HepG2 (cell line): ENCODE measurements at regions not wholly inside any gene's neighbourhood (a gene's known extent, or its start where the extent isn't known, plus 50 kb on each side); places are given as distances from the start of the nearest gene placed in this dataset.
A peak's percentile ranks its signal among the peaks of the same experiment; 100 is the strongest.

Experiments used
- ATAC-seq: fragments of 200-7000 bp; cut with Tn5 transposase; 3 replicates; pipeline ENCODE4 v1.9.1; 2020; ENCODE audit warnings: mild to moderate bottlenecking, moderate library complexity
- BruUV-seq: library from RNA; stranded (reverse); fragments of 400-500 nt; replicated peaks from 2 replicates; lab custom pipeline; 2021; lab: Mats Ljungman, UMichigan
- CTCF ChIA-PET: fragments of 300-600 bp; formaldehyde crosslinking; extraction: SDS; loops from one replicate; lab custom pipeline; 2021; ENCODE audit warnings: low total read pairs, inconsistent platforms, low intra/inter-chr PET ratio; lab: Yijun Ruan, JAX
- POLR2A ChIA-PET: fragments of 350-600 bp; sonication (Branson Sonifier 250); formaldehyde crosslinking; loops from one replicate; lab custom pipeline; 2020; ENCODE audit warnings: antibody characterized with exemption, inconsistent platforms; lab: Yijun Ruan, JAX
- DNase-seq: peaks from one replicate; pipeline ENCODE4 v3.0.0-alpha.2; 2015; ENCODE audit warnings: low spot score
- FAIRE-seq: peaks from 3 replicates; lab custom pipeline; 2011; peaks lifted over from hg19 to GRCh38; lab: Jason Lieb, UNC
- H2AFZ ChIP-seq: one replicate; pipeline ENCODE4 v1.6.1; 2011; ENCODE audit warnings: low read length, inconsistent platforms
- H3K27ac ChIP-seq: fragments of 300-600 bp; 3 replicates; pipeline ENCODE4 v1.8.0; 2011; ENCODE audit warnings: mixed run types, mild to moderate bottlenecking, mixed read lengths, low read length, inconsistent platforms; ENCODE audit not compliant: insufficient read depth; ENCODE audit errors: extremely low read length
- H3K27me3 ChIP-seq, 2 experiments: fragments of 200-600 bp in 1 of 2; 2 replicates in 1 of 2; 3 replicates in 1 of 2; pipeline versions ENCODE4 v1.6.0 to v1.8.0; 2011; ENCODE audit warnings: low read length in 2 of 2, mild to moderate bottlenecking in 2 of 2, moderate library complexity in 2 of 2, inconsistent platforms in 1 of 2; ENCODE audit not compliant: insufficient read depth in 2 of 2, control insufficient read depth in 1 of 2
- H3K36me3 ChIP-seq, 2 experiments: fragments of 200-600 bp in 1 of 2; replicated peaks in 1 of 2; 2 replicates in 1 of 2; 3 replicates in 1 of 2; pipeline versions ENCODE4 v1.5.1 to v1.8.0; 2011; ENCODE audit warnings: low read length in 2 of 2, inconsistent platforms in 1 of 2; ENCODE audit not compliant: insufficient read depth in 2 of 2, control insufficient read depth in 1 of 2
- H3K4me1 ChIP-seq: 2 replicates; pipeline ENCODE4 v1.5.1; 2012; ENCODE audit warnings: low read length, inconsistent platforms; ENCODE audit not compliant: insufficient read depth
- H3K4me2 ChIP-seq: 2 replicates; pipeline ENCODE4 v1.6.0; 2011; ENCODE audit warnings: low read depth, low read length, inconsistent platforms
- H3K4me3 ChIP-seq, 3 experiments: fragments of 200-600 bp in 1 of 3; sonication (generic), shearing (Covaris generic) in 1 of 3; replicated peaks in 1 of 3; 2 replicates each; pipeline ENCODE4 v1.5.1; 2011 to 2016; ENCODE audit warnings: low read length in 3 of 3, inconsistent platforms in 2 of 3, low read depth in 2 of 3, mild to moderate bottlenecking in 2 of 3, control low read depth in 1 of 3, mixed read lengths in 1 of 3; ENCODE audit not compliant: insufficient read depth in 1 of 3
- H3K79me2 ChIP-seq: one replicate; pipeline ENCODE4 v1.6.1; 2011; ENCODE audit warnings: low read length, inconsistent platforms; ENCODE audit not compliant: insufficient read depth
- H3K9ac ChIP-seq: 2 replicates; pipeline ENCODE4 v1.6.0; 2011; ENCODE audit warnings: mild to moderate bottlenecking, low read depth, low read length, inconsistent platforms; ENCODE audit not compliant: insufficient read depth
- H3K9me3 ChIP-seq: 2 replicates; pipeline ENCODE4 v1.5.1; 2012; ENCODE audit warnings: mild to moderate bottlenecking, low read length
- H4K20me1 ChIP-seq: 2 replicates; pipeline ENCODE4 v1.6.0; 2011; ENCODE audit warnings: inconsistent platforms, mild to moderate bottlenecking, low read length, moderate library complexity; ENCODE audit not compliant: insufficient read depth
- IRX3 ChIP-seq: sonication (generic); formaldehyde crosslinking; IDR thresholded peaks from 2 replicates; pipeline ENCODE4 v1.8.1; 2023; ENCODE audit warnings: mild to moderate bottlenecking, low read depth, missing genetic modification reagents, borderline replicate concordance
- NAIF1 ChIP-seq: sonication (generic); formaldehyde crosslinking; IDR thresholded peaks from 2 replicates; pipeline ENCODE4 v1.5.0; 2020; ENCODE audit warnings: mild to moderate bottlenecking, missing genetic modification reagents, borderline replicate concordance
- NFKB2 ChIP-seq: sonication (generic); formaldehyde crosslinking; IDR thresholded peaks from 2 replicates; pipeline ENCODE4 v1.4.0; 2020; ENCODE audit warnings: missing genetic modification reagents, borderline replicate concordance
- PCBP1 ChIP-seq: fragments of 200-400 bp; formaldehyde crosslinking; IDR thresholded peaks from 2 replicates; pipeline ENCODE4 v1.6.1; 2017; ENCODE audit warnings: mild to moderate bottlenecking, low read depth, low read length, borderline replicate concordance
- TBP ChIP-seq: sonication (generic); formaldehyde crosslinking; IDR thresholded peaks from 2 replicates; pipeline ENCODE4 v1.5.0; 2020; ENCODE audit warnings: missing genetic modification reagents
- TEAD3 ChIP-seq: optimal IDR thresholded peaks from 2 replicates; pipeline ENCODE3; 2016; ENCODE audit warnings: borderline replicate concordance
- XRCC5 ChIP-seq: fragments of 200-400 bp; formaldehyde crosslinking; optimal IDR thresholded peaks from 2 replicates; pipeline ENCODE3; 2017; ENCODE audit warnings: mild to moderate bottlenecking, low read length
- ZNF83 ChIP-seq: sonication (generic); formaldehyde crosslinking; IDR thresholded peaks from 2 replicates; pipeline ENCODE4 v1.4.0; 2020; ENCODE audit warnings: missing genetic modification reagents, mild to moderate bottlenecking, borderline replicate concordance
- WGBS: methylation state at CpG from one replicate; pipeline ENCODE4 v1.1.6; 2017; ENCODE audit warnings: low lambda C conversion rate; 5-methylcytosine and 5-hydroxymethylcytosine counted together
- in situ Hi-C: cut with HindIII; loops from 2 replicates; pipeline ENCODE4 v1.10.0; 2017; ENCODE audit warnings: low pct_unique_long_range_greater_than_20kb; ENCODE audit not compliant: extremely low pct_ligation_motif_present
- intact Hi-C: fragments of 100-400 bp; cut with micrococcal nuclease; formaldehyde crosslinking; loops from one replicate; pipeline ENCODE4 v1.10.0; 2022; ENCODE audit not compliant: unreplicated experiment
- TF ChIP-seq, protein P1 (sequence below): sonication (generic); formaldehyde crosslinking; IDR thresholded peaks from 2 replicates; pipeline ENCODE4 v1.4.0; 2020; ENCODE audit warnings: missing genetic modification reagents
- TF ChIP-seq, protein P2 (sequence below): sonication (generic); formaldehyde crosslinking; IDR thresholded peaks from 2 replicates; pipeline ENCODE4 v1.8.1; 2023; ENCODE audit warnings: mild to moderate bottlenecking, moderate library complexity, missing genetic modification reagents
- TF ChIP-seq, protein P3 (sequence below): sonication (generic); formaldehyde crosslinking; IDR thresholded peaks from 2 replicates; pipeline ENCODE4 v1.4.0; 2020; ENCODE audit warnings: mild to moderate bottlenecking, missing genetic modification reagents
- TF ChIP-seq, protein P4 (sequence below): sonication (generic); formaldehyde crosslinking; IDR thresholded peaks from 2 replicates; pipeline ENCODE4 v1.4.0; 2020; ENCODE audit warnings: missing genetic modification reagents
- TF ChIP-seq, protein P5 (sequence below): sonication (generic); formaldehyde crosslinking; IDR thresholded peaks from 2 replicates; pipeline ENCODE4 v1.5.0; 2020; ENCODE audit warnings: mild to moderate bottlenecking, missing genetic modification reagents, moderate library complexity

DNA sequence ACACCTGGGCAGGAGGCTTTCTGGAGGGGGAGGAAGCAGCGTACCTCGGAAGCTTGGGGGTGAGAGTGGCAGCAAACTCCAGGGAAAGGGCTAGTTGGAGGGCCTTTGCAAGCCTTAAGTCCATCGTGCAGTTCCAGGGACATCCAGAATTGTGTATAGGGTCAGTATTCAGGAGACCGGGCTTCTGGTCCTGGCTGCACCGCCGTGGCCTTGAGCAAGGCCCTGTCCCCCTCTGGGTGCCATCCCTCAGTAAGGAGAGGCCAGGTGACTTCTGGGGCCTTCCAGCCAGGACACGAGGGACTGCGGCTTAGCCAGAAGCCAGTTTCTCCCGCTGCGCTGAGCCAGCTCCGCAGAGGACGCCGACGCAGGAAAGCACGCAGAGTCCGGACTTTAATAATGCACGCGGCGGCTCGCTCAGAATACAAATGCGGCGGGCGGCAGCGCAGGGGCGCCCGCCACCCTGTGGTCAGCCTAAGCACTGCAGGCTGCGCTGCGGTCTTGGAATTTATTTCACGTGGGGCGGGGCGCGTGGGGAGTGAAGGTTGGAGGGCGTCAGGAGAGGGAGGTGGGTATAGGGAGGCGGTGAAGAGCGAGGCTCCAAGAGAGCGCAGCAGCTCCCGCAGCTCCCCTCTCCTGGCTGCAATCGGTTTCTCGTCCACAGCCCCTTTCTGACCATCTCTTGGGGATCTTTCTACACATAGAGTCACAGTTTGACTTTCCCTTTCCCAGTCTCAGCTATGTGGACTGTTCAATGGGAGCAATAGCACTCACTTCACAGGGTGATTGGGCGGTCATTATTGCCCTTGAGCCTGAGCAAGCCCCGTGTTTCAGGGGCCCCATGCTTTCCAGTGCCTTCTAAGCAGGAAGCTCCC lies 94.1 kb upstream of the GPR50 start:
- 0 out of 5 replicates have a peak, but pooled peaks cover 0 to 7% of the 10 kb centered on the region in 2 experiments for H3K27me3 ChIP-seq
- POLR2A ChIA-PET, result interaction anchor here (1.4 kb wide), 1 partner anchor 310 kb away, joined by 4 read pairs; no protein-coding TSS in a partner anchor
- H3K79me2 ChIP-seq, result no peaks in the 10 kb centered on the region
- no peaks in the 10 kb centered on the region for H4K20me1 ChIP-seq
- ATAC-seq (peak; percentile 98), DNase-seq (peak; percentile 15), FAIRE-seq (no peak)
- no peaks in the 10 kb centered on the region for H3K36me3 ChIP-seq
- CTCF ChIA-PET, result interaction anchor here (0.7 to 2.1 kb wide), 2 partner anchors 308 to 310 kb away, joined by 3 to 25 read pairs; no protein-coding TSS in a partner anchor
- H3K27ac ChIP-seq, result no peak overlapping the region
- intact Hi-C loops (loop anchor here (1.0 kb wide), 1 partner anchor 310 kb away; no protein-coding TSS in a partner anchor), in situ Hi-C loops (loop anchor here (5.0 kb wide), 1 partner anchor 310 kb away; no protein-coding TSS in a partner anchor)
- H3K9me3 ChIP-seq, result no peaks in the 10 kb centered on the region
- H3K4me2 ChIP-seq, result peak overlapping the region; percentile 58
- no TSS peak for BruUV-seq
- H3K4me1 ChIP-seq, result no peaks in the 10 kb centered on the region
- WGBS, result 60% methylated on average over 3 of the region's 41 CpGs
- H3K9ac ChIP-seq, result no peak overlapping the region
- no peak overlapping the region for H2AFZ ChIP-seq
- H3K4me3 ChIP-seq, result peak overlapping the region in 1 of 3 experiments; percentile 33; a peak in 1 of 6 replicates
- TF ChIP-seq, protein P1, sequence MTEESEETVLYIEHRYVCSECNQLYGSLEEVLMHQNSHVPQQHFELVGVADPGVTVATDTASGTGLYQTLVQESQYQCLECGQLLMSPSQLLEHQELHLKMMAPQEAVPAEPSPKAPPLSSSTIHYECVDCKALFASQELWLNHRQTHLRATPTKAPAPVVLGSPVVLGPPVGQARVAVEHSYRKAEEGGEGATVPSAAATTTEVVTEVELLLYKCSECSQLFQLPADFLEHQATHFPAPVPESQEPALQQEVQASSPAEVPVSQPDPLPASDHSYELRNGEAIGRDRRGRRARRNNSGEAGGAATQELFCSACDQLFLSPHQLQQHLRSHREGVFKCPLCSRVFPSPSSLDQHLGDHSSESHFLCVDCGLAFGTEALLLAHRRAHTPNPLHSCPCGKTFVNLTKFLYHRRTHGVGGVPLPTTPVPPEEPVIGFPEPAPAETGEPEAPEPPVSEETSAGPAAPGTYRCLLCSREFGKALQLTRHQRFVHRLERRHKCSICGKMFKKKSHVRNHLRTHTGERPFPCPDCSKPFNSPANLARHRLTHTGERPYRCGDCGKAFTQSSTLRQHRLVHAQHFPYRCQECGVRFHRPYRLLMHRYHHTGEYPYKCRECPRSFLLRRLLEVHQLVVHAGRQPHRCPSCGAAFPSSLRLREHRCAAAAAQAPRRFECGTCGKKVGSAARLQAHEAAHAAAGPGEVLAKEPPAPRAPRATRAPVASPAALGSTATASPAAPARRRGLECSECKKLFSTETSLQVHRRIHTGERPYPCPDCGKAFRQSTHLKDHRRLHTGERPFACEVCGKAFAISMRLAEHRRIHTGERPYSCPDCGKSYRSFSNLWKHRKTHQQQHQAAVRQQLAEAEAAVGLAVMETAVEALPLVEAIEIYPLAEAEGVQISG (CRISPR knock-in tag), result no peak
- TF ChIP-seq NAIF1 (CRISPR knock-in tag) (peak; percentile 96), TEAD3 (CRISPR knock-in tag) (no peak), XRCC5 (peak; percentile 39), PCBP1 (0 out of 2 replicates have a peak, but pooled peaks have one; percentile 71), ZNF83 (CRISPR knock-in tag) (no peak), IRX3 (no peak), TBP (CRISPR knock-in tag) (no peak), NFKB2 (CRISPR knock-in tag) (peak; percentile 31; the same call in 1 of the 2 replicates)
- TF ChIP-seq, protein P2, sequence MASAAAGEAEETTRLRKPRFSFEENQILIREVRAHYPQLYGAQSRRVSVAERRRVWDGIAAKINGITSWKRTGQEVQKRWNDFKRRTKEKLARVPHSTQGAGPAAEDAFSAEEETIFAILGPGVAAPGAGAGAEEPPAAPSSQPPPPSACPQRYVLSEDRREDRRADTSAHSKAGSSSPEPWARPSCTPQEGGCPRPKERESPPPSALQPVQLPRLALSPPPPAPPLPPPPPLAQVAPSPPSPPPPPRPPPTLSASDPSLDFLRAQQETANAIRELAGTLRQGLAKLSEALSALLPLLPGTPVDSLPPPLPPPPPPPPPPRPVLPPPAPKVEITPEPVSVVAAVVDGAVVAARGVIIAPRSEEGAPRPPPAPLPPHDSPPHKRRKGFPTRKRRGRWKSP (CRISPR knock-in tag), result peak; percentile 62; the same call in 1 of the 2 replicates
- TF ChIP-seq, protein P3, sequence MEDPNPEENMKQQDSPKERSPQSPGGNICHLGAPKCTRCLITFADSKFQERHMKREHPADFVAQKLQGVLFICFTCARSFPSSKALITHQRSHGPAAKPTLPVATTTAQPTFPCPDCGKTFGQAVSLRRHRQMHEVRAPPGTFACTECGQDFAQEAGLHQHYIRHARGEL (CRISPR knock-in tag), result no peak
- TF ChIP-seq, protein P4, sequence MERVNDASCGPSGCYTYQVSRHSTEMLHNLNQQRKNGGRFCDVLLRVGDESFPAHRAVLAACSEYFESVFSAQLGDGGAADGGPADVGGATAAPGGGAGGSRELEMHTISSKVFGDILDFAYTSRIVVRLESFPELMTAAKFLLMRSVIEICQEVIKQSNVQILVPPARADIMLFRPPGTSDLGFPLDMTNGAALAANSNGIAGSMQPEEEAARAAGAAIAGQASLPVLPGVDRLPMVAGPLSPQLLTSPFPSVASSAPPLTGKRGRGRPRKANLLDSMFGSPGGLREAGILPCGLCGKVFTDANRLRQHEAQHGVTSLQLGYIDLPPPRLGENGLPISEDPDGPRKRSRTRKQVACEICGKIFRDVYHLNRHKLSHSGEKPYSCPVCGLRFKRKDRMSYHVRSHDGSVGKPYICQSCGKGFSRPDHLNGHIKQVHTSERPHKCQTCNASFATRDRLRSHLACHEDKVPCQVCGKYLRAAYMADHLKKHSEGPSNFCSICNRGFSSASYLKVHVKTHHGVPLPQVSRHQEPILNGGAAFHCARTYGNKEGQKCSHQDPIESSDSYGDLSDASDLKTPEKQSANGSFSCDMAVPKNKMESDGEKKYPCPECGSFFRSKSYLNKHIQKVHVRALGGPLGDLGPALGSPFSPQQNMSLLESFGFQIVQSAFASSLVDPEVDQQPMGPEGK, result 0 out of 2 replicates have a peak, but pooled peaks have one; percentile 19
- TF ChIP-seq, protein P5, sequence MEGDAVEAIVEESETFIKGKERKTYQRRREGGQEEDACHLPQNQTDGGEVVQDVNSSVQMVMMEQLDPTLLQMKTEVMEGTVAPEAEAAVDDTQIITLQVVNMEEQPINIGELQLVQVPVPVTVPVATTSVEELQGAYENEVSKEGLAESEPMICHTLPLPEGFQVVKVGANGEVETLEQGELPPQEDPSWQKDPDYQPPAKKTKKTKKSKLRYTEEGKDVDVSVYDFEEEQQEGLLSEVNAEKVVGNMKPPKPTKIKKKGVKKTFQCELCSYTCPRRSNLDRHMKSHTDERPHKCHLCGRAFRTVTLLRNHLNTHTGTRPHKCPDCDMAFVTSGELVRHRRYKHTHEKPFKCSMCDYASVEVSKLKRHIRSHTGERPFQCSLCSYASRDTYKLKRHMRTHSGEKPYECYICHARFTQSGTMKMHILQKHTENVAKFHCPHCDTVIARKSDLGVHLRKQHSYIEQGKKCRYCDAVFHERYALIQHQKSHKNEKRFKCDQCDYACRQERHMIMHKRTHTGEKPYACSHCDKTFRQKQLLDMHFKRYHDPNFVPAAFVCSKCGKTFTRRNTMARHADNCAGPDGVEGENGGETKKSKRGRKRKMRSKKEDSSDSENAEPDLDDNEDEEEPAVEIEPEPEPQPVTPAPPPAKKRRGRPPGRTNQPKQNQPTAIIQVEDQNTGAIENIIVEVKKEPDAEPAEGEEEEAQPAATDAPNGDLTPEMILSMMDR (CRISPR knock-in tag), result peak; percentile 83
